ENCODE measurements at regions not wholly inside any gene's neighbourhood (a gene's known extent, or its start where the extent isn't known, plus 50 kb on each side); places are given as distances from the start of the nearest gene placed in this dataset.

DNA sequence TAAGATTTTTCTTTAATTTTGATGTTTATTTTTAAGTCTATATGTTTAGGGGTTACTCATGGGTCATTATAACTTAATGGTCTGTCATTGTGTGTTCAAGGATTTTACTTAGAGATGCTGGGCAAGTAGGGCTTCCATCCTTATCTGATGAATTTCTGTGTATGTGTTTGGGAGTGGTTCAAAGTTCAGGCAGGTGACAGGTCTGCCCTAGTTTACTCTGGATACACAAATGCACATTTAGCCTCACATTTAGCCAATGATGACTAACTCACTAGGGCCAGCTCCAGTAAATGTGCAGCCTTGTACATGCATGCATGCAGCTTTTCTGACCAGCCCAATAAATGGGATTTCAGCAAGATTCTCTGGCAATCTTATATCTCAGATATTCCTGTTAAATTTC, 554.1 kb downstream of the SI start:
- Histone ChIP-seq H3K4me1 (no peaks in the 10 kb centered on the region), H3K27ac (no peak overlapping the region), H3K9me3 (peaks cover 0 to 7% (median 0%) of the 10 kb centered on the region in 4 donors), H3K27me3 (no peaks in the 10 kb centered on the region), H3K4me3 (no peak overlapping the region), H3K36me3 (no peaks in the 10 kb centered on the region)
- DNase-seq (no peak), ATAC-seq (ENCODE audit: low FRiP score in 2 of 2) (no peak)
- TF ChIP-seq, protein P1, sequence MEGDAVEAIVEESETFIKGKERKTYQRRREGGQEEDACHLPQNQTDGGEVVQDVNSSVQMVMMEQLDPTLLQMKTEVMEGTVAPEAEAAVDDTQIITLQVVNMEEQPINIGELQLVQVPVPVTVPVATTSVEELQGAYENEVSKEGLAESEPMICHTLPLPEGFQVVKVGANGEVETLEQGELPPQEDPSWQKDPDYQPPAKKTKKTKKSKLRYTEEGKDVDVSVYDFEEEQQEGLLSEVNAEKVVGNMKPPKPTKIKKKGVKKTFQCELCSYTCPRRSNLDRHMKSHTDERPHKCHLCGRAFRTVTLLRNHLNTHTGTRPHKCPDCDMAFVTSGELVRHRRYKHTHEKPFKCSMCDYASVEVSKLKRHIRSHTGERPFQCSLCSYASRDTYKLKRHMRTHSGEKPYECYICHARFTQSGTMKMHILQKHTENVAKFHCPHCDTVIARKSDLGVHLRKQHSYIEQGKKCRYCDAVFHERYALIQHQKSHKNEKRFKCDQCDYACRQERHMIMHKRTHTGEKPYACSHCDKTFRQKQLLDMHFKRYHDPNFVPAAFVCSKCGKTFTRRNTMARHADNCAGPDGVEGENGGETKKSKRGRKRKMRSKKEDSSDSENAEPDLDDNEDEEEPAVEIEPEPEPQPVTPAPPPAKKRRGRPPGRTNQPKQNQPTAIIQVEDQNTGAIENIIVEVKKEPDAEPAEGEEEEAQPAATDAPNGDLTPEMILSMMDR (IDR thresholded peaks at IDR 0.05): no peak
- no peak for TF ChIP-seq POLR2AphosphoS5 (IDR thresholded peaks at IDR 0.05)
- no peak for TF ChIP-seq EP300 (IDR thresholded peaks at IDR 0.05)
- no peak for TF ChIP-seq POLR2A (IDR thresholded peaks at IDR 0.05)

DNA sequence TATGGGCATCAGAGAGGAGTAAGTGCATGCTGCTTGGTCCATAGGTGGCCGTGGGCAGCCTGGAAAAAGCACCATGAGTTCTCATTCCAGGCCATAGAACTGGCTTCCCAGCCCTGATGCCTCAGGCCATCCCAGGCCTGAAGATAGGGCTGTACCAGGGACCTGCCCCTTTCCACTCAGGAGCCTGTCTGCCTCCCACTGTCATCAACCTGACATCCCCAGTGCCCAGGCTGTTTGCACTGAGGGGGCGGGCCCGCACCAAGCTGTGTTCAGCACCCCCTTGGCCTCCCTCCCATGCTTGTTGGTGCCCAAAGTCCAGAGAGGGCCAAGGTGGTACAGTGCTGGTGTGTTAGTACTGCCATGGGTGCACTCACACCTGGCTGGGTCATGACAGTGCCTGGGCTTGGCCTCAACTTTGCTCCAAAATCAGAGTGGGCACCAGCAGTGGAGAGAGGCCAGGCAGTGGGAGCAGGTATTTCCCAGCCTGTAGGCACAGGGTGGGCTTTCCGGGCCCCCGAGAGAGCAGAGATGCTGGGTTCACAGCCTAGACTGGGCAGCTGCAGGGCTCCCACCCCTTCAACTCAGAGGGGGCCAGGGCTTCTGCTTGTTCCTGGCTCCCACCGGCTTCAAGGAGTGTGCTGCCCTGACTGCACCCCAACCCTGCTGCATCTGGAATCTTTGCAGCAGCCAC, 556.1 kb downstream of the SI start:
- Histone ChIP-seq H3K4me1 (no peaks in the 10 kb centered on the region), H3K9me3 (peaks cover 0 to 7% (median 0%) of the 10 kb centered on the region in 4 donors), H3K4me3 (no peak overlapping the region), H3K27me3 (no peaks in the 10 kb centered on the region), H3K36me3 (no peaks in the 10 kb centered on the region), H3K27ac (no peak overlapping the region)
- 81 to 94% methylated on average over 2 to 4 of the region's 6 CpGs for WGBS, 2 donors
- DNase-seq: peak in 1 of 2 donors; percentile 15
- peak in 1 of 2 donors; percentile 26 for ATAC-seq (ENCODE audit: low FRiP score in 2 of 2)
- TF ChIP-seq POLR2AphosphoS5 (IDR thresholded peaks at IDR 0.05) (no peak), EP300 (IDR thresholded peaks at IDR 0.05) (no peak), POLR2A (IDR thresholded peaks at IDR 0.05) (no peak)
- TF ChIP-seq, protein P1 (IDR thresholded peaks at IDR 0.05): no peak

DNA sequence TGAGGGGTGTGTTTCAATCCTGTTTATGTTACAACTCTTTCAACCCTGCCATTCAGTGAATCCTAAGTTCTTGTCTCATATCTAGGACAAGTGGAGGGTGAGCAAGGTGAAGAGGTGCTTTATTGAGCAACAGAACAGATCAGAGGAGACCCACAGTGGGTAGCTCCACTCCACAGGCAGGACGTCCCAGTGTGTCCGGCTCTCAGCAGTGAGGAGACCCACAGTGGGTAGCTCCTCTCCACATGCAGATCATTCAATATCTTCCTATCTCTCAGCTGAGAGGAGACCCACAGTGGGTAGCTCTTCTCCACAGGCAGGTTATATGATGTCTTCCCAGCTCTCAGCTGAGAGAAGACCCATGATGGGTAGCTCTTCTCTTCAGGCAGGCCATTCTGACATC, 556.7 kb downstream of the SI start:
- no peak for DNase-seq
- Histone ChIP-seq H3K36me3 (no peaks in the 10 kb centered on the region), H3K9me3 (peaks cover 0 to 7% (median 0%) of the 10 kb centered on the region in 4 donors), H3K4me3 (no peak overlapping the region), H3K27me3 (no peaks in the 10 kb centered on the region), H3K4me1 (no peaks in the 10 kb centered on the region), H3K27ac (no peak overlapping the region)
- peak in 1 of 2 donors; percentile 24 for ATAC-seq (ENCODE audit: low FRiP score in 2 of 2)
- TF ChIP-seq EP300 (IDR thresholded peaks at IDR 0.05): no peak
- TF ChIP-seq POLR2A (IDR thresholded peaks at IDR 0.05): no peak
- TF ChIP-seq, protein P1 (IDR thresholded peaks at IDR 0.05): no peak
- TF ChIP-seq POLR2AphosphoS5 (IDR thresholded peaks at IDR 0.05): no peak
- 88% methylated on average over 2 of the region's 2 CpGs; no CpG with 5 or more reads in 1 of the 2 donors for WGBS, 2 donors

DNA sequence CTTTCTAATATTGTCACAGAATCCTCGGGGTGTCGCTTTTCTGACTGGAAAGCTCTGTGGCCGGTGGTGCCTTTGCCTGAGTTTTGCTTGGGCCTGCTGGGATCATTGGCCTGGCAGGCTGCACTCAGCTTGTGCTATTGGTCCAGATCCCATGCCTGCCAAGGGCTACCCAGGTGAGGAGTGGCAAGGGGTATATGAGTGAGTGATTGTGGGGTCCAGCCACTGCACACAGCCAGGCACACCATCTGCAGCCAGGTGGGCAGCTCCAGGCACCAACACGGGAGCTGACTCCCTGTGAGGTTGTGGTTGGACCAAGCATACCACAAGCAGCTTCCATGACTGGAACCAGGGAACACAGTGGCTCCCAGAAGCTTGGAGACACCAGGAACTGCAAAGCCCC, 557.2 kb downstream of the SI start:
- 91% methylated on average over 3 to 4 of the region's 4 CpGs for WGBS, 2 donors
- Histone ChIP-seq H3K4me3 (no peak overlapping the region), H3K27me3 (no peaks in the 10 kb centered on the region), H3K36me3 (no peaks in the 10 kb centered on the region), H3K4me1 (no peaks in the 10 kb centered on the region), H3K9me3 (peaks cover 0 to 7% (median 0%) of the 10 kb centered on the region in 4 donors), H3K27ac (no peak overlapping the region)
- ATAC-seq (ENCODE audit: low FRiP score in 2 of 2) (no peak), DNase-seq (no peak)
- TF ChIP-seq POLR2AphosphoS5 (IDR thresholded peaks at IDR 0.05): no peak
- TF ChIP-seq POLR2A (IDR thresholded peaks at IDR 0.05): no peak
- TF ChIP-seq, protein P1 (IDR thresholded peaks at IDR 0.05): no peak
- no peak for TF ChIP-seq EP300 (IDR thresholded peaks at IDR 0.05)

DNA sequence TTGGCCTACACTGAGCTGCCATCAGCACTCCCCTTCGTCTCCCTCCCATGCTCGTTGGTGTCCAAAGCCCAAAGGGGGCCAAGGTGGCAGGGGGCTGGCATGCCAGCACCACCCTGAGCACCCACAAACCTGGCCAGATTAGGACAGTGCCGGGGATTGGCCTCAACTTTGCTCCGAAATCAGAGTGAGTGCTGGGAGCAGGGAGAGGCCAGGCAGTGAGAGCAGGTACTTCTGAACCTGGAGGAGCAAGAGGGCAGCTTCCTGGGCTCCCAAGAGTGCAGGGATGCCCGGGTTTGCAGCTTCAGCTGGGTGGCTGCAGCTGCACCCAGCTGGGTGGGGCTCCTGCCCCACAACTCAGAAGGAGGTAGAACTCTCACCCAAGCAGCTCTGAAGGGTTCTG, 563.0 kb downstream of the SI start:
- DNase-seq (peak in 1 of 2 donors; percentile 24), ATAC-seq (ENCODE audit: low FRiP score in 2 of 2) (no peak)
- Histone ChIP-seq H3K4me3 (no peak overlapping the region), H3K27ac (no peak overlapping the region), H3K36me3 (no peaks in the 10 kb centered on the region), H3K9me3 (peaks cover 0 to 18% (median 2%) of the 10 kb centered on the region in 4 donors), H3K27me3 (no peaks in the 10 kb centered on the region), H3K4me1 (no peaks in the 10 kb centered on the region)
- WGBS, 2 donors: 79 to 84% methylated on average over 4 to 5 of the region's 5 CpGs
- TF ChIP-seq POLR2A (IDR thresholded peaks at IDR 0.05) (no peak), POLR2AphosphoS5 (IDR thresholded peaks at IDR 0.05) (no peak), EP300 (IDR thresholded peaks at IDR 0.05) (no peak)
- TF ChIP-seq, protein P1 (IDR thresholded peaks at IDR 0.05): no peak
